ENCODE measurements at regions not wholly inside any gene's neighbourhood (a gene's known extent, or its start where the extent isn't known, plus 50 kb on each side); places are given as distances from the start of the nearest gene placed in this dataset.

- DNase-seq, result no peak
These were observed 439.1 kb downstream of the GRB14 start for GRCh38 chr2:164182116-164182627.

- no peak for DNase-seq
These were observed 442.3 kb downstream of the GRB14 start for GRCh38 chr2:164178835-164179465.

GRCh38 chr2:164164602-164165001 lies 428.8 kb upstream of the FIGN start:
- DNase-seq, result no peak

- DNase-seq, result no peak
These were observed 419.8 kb upstream of the FIGN start for GRCh38 chr2:164155558-164155957.

GRCh38 chr2:164151522-164151921 lies 415.7 kb upstream of the FIGN start:
- no peak for DNase-seq

GRCh38 chr2:164150604-164151003 lies 414.8 kb upstream of the FIGN start:
- no peak for DNase-seq

- no peak for DNase-seq
These were observed 410.6 kb upstream of the FIGN start for GRCh38 chr2:164146441-164146840.

GRCh38 chr2:164145093-164145987 lies 409.5 kb upstream of the FIGN start:
- DNase-seq, result no peak

GRCh38 chr2:164143183-164143930 lies 407.5 kb upstream of the FIGN start:
- DNase-seq, result no peak

GRCh38 chr2:164142755-164143154 lies 406.9 kb upstream of the FIGN start:
- DNase-seq, result no peak

GRCh38 chr2:164141271-164141670 lies 405.5 kb upstream of the FIGN start:
- no peak for DNase-seq

GRCh38 chr2:164138750-164139149 lies 402.9 kb upstream of the FIGN start:
- no peak for DNase-seq

- peak in 1 of 56 donors; percentile 4 for DNase-seq
These were observed 398.5 kb upstream of the FIGN start for GRCh38 chr2:164134336-164134735.

GRCh38 chr2:164127971-164128527 lies 392.2 kb upstream of the FIGN start:
- DNase-seq, result no peak

- no peak for DNase-seq
These were observed 391.3 kb upstream of the FIGN start for GRCh38 chr2:164126960-164127660.

- DNase-seq, result no peak
These were observed 380.0 kb upstream of the FIGN start for GRCh38 chr2:164115806-164116205.

- no peak for DNase-seq
These were observed 379.1 kb upstream of the FIGN start for GRCh38 chr2:164114937-164115336.

GRCh38 chr2:164112105-164112504 lies 376.3 kb upstream of the FIGN start:
- no peak for DNase-seq

GRCh38 chr2:164110515-164110914 lies 374.7 kb upstream of the FIGN start:
- DNase-seq, result no peak

GRCh38 chr2:164109006-164109405 lies 373.2 kb upstream of the FIGN start:
- no peak for DNase-seq

- DNase-seq, result no peak
These were observed 367.5 kb upstream of the FIGN start for GRCh38 chr2:164103271-164103670.

Data from amygdala (tissue), 56 donors.